Neural cell (in vitro differentiated cells): ENCODE measurements at regions not wholly inside any gene's neighbourhood (a gene's known extent, or its start where the extent isn't known, plus 50 kb on each side); places are given as distances from the start of the nearest gene placed in this dataset.

ENCODE experiments used
- H2AFZ ChIP-seq: fragments of 200-600, 300-800 bp; sonication (generic), shearing (Covaris generic); 2 replicates; pipeline ENCODE4 v1.6.0; 2014; ENCODE audit warnings: low read depth, mild to moderate bottlenecking, antibody characterized with exemption, low read length, moderate library complexity
- H3F3A ChIP-seq: fragments of 200-600 bp; shearing (Covaris generic); 2 replicates; pipeline ENCODE4 v1.6.1; 2016; ENCODE audit warnings: mild to moderate bottlenecking, moderate library complexity, mixed read lengths, antibody characterized with exemption, low read length; ENCODE audit not compliant: insufficient read depth, poor library complexity, severe bottlenecking
- H3K27ac ChIP-seq: fragments of 200-600, 300-800 bp; sonication (generic), shearing (Covaris generic); 2 replicates; pipeline ENCODE4 v1.5.1; 2014; ENCODE audit warnings: mild to moderate bottlenecking, low read length, moderate library complexity
- H3K27me3 ChIP-seq: fragments of 300-800, 200-600 bp; sonication (generic), shearing (Covaris generic); 2 replicates; pipeline ENCODE4 v1.6.0; 2014; ENCODE audit warnings: mild to moderate bottlenecking, low read depth, low read length, moderate library complexity; ENCODE audit not compliant: insufficient read depth
- H3K36me3 ChIP-seq: fragments of 300-800, 200-600 bp; sonication (generic), shearing (Covaris generic); 2 replicates; pipeline ENCODE4 v1.5.1; 2014; ENCODE audit warnings: mild to moderate bottlenecking, antibody characterized with exemption, low read length, moderate library complexity; ENCODE audit not compliant: insufficient read depth
- H3K4me2 ChIP-seq: fragments of 300-800, 200-600 bp; sonication (generic), shearing (Covaris generic); 2 replicates; pipeline ENCODE4 v1.6.0; 2014; ENCODE audit warnings: mild to moderate bottlenecking, low read length
- H3K4me3 ChIP-seq: fragments of 300-800, 200-600 bp; sonication (generic), shearing (Covaris generic); 2 replicates; pipeline ENCODE4 v1.5.1; 2014; ENCODE audit warnings: mild to moderate bottlenecking, low read length, moderate library complexity
- H3K79me2 ChIP-seq: fragments of 200-600 bp; shearing (Covaris generic); replicated peaks from 2 replicates; pipeline ENCODE4 v1.6.0; 2014; ENCODE audit warnings: mild to moderate bottlenecking, low read length, moderate library complexity; ENCODE audit not compliant: insufficient read depth
- H3K9ac ChIP-seq: fragments of 300-800, 200-600 bp; sonication (generic), shearing (Covaris generic); 2 replicates; pipeline ENCODE4 v1.6.1; 2016; ENCODE audit warnings: mild to moderate bottlenecking, low read length, mixed read lengths
- H3K9me2 ChIP-seq: fragments of 200-600 bp; shearing (Covaris generic); 2 replicates; pipeline ENCODE4 v1.6.1; 2016; ENCODE audit warnings: mild to moderate bottlenecking, low read length, mixed read lengths; ENCODE audit not compliant: insufficient read depth
- H3K9me3 ChIP-seq: fragments of 200-600, 300-800 bp; sonication (generic), shearing (Covaris generic); 2 replicates; pipeline ENCODE4 v1.6.1; 2016; ENCODE audit warnings: mild to moderate bottlenecking, mixed run types, low read length, moderate library complexity, mixed read lengths
- H4K20me1 ChIP-seq: fragments of 200-600 bp; shearing (Covaris generic); 2 replicates; pipeline ENCODE4 v1.6.1; 2016; ENCODE audit warnings: mild to moderate bottlenecking, mixed run types; ENCODE audit not compliant: insufficient read depth
- EP300 ChIP-seq: fragments of 450-650 bp; conservative IDR thresholded peaks from 2 replicates; pipeline ENCODE4 v1.6.1; 2014; ENCODE audit warnings: antibody characterized with exemption, mild to moderate bottlenecking, moderate library complexity; ENCODE audit not compliant: poor library complexity, severe bottlenecking
- EZH2 ChIP-seq: fragments of 200-600, 300-800 bp; shearing (Covaris generic), sonication (generic); IDR thresholded peaks from 2 replicates; pipeline ENCODE4 v1.6.1; 2014; ENCODE audit warnings: antibody characterized with exemption, low read length, borderline replicate concordance, mild to moderate bottlenecking; ENCODE audit not compliant: insufficient read depth, poor library complexity, severe bottlenecking
- MXI1 ChIP-seq: fragments of 450-650 bp; conservative IDR thresholded peaks from 2 replicates; pipeline ENCODE4 v1.6.1; 2014; ENCODE audit warnings: antibody characterized with exemption, mild to moderate bottlenecking; ENCODE audit not compliant: poor library complexity, severe bottlenecking
- POLR2AphosphoS5 ChIP-seq: IDR thresholded peaks from 2 replicates; pipeline ENCODE4 v1.6.1; 2012
- RAD21 ChIP-seq: fragments of 450-650 bp; conservative IDR thresholded peaks from 2 replicates; pipeline ENCODE4 v1.6.1; 2014; ENCODE audit warnings: antibody characterized with exemption, mild to moderate bottlenecking, moderate library complexity
- SMC3 ChIP-seq: fragments of 450-650 bp; conservative IDR thresholded peaks from 2 replicates; pipeline ENCODE4 v1.6.1; 2014; ENCODE audit warnings: antibody characterized with exemption, mild to moderate bottlenecking, moderate library complexity; ENCODE audit not compliant: poor library complexity
- TAF1 ChIP-seq: IDR thresholded peaks from 2 replicates; pipeline ENCODE4 v1.6.1; 2012; ENCODE audit warnings: low read depth
- TF ChIP-seq, protein P1 (sequence below): IDR thresholded peaks from 2 replicates; pipeline ENCODE4 v1.6.1; 2012; ENCODE audit warnings: borderline replicate concordance
- TF ChIP-seq, protein P2 (sequence below): fragments of 450-650 bp; IDR thresholded peaks from 2 replicates; pipeline ENCODE4 v1.5.1; 2014; ENCODE audit warnings: antibody characterized with exemption, mild to moderate bottlenecking, moderate library complexity; ENCODE audit not compliant: poor library complexity, severe bottlenecking

DNA sequence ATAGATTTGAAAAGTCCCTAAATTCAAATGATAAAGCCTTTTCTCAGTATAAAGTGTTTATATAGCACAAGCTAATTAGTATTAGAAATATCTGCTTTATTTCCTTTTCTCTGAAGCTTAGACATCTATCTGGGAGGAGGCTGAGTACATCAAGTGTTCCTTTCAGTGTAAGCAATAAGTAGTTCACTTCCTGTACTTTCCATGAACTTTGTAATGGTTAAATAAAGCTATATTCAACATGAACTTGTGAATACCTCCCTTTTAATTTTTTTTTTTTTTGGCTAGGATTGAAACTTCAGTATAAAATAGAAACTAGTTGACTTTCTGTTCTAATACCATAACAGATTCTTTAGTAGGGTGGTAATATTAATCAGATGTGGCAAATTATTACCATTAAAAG, 190.9 kb downstream of the CENPW start:
- Histone ChIP-seq H3K9ac (no peak overlapping the region), H2AFZ (no peak overlapping the region), H4K20me1 (no peaks in the 10 kb centered on the region), H3K36me3 (no peaks in the 10 kb centered on the region), H3K9me3 (no peaks in the 10 kb centered on the region), H3K9me2 (no peaks in the 10 kb centered on the region), H3F3A (no peaks in the 10 kb centered on the region), H3K4me2 (no peak overlapping the region), H3K4me3 (no peak overlapping the region), H3K79me2 (no peaks in the 10 kb centered on the region), H3K27ac (no peak overlapping the region), H3K27me3 (no peaks in the 10 kb centered on the region)
- TF ChIP-seq POLR2AphosphoS5 (no peak), EP300 (no peak), MXI1 (no peak), RAD21 (no peak), EZH2 (no peak), SMC3 (no peak), TAF1 (no peak)
- TF ChIP-seq, protein P1, sequence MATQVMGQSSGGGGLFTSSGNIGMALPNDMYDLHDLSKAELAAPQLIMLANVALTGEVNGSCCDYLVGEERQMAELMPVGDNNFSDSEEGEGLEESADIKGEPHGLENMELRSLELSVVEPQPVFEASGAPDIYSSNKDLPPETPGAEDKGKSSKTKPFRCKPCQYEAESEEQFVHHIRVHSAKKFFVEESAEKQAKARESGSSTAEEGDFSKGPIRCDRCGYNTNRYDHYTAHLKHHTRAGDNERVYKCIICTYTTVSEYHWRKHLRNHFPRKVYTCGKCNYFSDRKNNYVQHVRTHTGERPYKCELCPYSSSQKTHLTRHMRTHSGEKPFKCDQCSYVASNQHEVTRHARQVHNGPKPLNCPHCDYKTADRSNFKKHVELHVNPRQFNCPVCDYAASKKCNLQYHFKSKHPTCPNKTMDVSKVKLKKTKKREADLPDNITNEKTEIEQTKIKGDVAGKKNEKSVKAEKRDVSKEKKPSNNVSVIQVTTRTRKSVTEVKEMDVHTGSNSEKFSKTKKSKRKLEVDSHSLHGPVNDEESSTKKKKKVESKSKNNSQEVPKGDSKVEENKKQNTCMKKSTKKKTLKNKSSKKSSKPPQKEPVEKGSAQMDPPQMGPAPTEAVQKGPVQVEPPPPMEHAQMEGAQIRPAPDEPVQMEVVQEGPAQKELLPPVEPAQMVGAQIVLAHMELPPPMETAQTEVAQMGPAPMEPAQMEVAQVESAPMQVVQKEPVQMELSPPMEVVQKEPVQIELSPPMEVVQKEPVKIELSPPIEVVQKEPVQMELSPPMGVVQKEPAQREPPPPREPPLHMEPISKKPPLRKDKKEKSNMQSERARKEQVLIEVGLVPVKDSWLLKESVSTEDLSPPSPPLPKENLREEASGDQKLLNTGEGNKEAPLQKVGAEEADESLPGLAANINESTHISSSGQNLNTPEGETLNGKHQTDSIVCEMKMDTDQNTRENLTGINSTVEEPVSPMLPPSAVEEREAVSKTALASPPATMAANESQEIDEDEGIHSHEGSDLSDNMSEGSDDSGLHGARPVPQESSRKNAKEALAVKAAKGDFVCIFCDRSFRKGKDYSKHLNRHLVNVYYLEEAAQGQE, result no peak
- TF ChIP-seq, protein P2, sequence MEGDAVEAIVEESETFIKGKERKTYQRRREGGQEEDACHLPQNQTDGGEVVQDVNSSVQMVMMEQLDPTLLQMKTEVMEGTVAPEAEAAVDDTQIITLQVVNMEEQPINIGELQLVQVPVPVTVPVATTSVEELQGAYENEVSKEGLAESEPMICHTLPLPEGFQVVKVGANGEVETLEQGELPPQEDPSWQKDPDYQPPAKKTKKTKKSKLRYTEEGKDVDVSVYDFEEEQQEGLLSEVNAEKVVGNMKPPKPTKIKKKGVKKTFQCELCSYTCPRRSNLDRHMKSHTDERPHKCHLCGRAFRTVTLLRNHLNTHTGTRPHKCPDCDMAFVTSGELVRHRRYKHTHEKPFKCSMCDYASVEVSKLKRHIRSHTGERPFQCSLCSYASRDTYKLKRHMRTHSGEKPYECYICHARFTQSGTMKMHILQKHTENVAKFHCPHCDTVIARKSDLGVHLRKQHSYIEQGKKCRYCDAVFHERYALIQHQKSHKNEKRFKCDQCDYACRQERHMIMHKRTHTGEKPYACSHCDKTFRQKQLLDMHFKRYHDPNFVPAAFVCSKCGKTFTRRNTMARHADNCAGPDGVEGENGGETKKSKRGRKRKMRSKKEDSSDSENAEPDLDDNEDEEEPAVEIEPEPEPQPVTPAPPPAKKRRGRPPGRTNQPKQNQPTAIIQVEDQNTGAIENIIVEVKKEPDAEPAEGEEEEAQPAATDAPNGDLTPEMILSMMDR, result no peak

DNA sequence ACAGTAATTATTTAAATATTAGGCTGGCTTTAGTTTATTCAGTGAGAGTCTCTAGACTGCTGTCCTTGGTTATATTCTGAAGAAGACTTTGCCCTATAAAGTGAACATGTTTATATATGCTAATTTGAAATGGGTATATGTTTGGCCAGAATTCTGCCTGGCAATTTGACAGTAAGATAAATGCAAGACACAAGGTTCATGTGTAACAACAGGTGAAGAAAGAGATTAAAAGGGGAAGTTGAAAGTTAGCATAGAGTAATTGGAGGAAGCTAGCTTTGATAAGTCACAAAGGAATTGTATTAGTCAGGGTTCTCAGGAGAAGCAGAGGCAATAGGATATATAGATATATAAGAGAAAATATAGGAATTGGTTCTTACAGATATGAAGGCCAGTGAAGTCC, 191.4 kb downstream of the CENPW start:
- Histone ChIP-seq H3K9me3 (no peaks in the 10 kb centered on the region), H4K20me1 (no peaks in the 10 kb centered on the region), H3K36me3 (no peaks in the 10 kb centered on the region), H3K9ac (no peak overlapping the region), H3K9me2 (no peaks in the 10 kb centered on the region), H2AFZ (no peak overlapping the region), H3K27ac (no peak overlapping the region), H3K79me2 (no peaks in the 10 kb centered on the region), H3F3A (no peaks in the 10 kb centered on the region), H3K27me3 (no peaks in the 10 kb centered on the region), H3K4me3 (no peak overlapping the region), H3K4me2 (no peak overlapping the region)
- TF ChIP-seq EZH2 (no peak), POLR2AphosphoS5 (no peak), EP300 (no peak), SMC3 (no peak), MXI1 (no peak), TAF1 (no peak), RAD21 (no peak)
- TF ChIP-seq, protein P1, result no peak
- TF ChIP-seq, protein P2, result no peak
